NCI-H1417 treated with DMSO at 0.1 percent for 48 hours (cell line): ENCODE measurements at regions not wholly inside any gene's neighbourhood (a gene's known extent, or its start where the extent isn't known, plus 50 kb on each side); places are given as distances from the start of the nearest gene placed in this dataset.

ENCODE experiments used
- DNase-seq: peaks from one replicate; lab custom pipeline; 2025; lab: John Stamatoyannopoulos, UW

DNA sequence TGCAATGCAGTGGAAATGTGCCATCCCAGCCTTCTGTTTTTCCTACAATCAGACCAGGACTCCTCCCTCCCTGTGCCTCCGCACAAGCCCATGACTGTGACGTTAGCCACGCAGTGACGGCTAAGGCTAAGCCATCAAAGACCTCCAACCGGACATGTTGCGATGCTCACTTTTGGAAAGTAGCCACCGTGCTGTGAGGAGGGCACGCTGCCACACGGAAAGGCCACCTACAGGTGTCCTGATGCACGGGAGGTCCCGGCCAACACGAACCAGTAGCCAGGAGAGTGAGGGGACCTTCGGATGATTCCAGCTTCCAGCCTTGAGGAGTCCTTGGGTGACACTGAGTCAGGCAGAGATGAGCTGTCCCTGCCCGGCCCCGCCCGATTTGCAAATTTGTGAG, 53.9 kb downstream of the FOXL1 start:
- DNase-seq = no peak

DNA sequence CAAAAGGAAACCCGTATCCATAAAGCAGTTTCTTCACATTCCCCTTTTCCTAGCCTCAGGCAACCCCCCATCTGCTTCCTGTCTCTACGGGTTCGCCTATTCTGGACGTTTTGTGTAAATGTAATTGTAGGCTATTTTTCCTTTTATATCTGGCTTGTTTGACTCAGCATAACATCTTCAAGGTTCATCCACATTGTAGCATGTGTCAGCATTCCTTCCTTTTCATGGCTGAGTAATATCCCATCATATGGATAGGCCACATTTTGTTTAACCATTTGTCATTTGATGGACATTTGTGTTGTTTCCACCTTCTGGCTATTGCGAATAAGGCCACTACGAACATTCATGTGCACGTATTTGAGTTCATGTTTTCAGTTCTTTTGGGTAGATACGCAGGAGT, 54.6 kb downstream of the FOXL1 start:
- DNase-seq = no peak

DNA sequence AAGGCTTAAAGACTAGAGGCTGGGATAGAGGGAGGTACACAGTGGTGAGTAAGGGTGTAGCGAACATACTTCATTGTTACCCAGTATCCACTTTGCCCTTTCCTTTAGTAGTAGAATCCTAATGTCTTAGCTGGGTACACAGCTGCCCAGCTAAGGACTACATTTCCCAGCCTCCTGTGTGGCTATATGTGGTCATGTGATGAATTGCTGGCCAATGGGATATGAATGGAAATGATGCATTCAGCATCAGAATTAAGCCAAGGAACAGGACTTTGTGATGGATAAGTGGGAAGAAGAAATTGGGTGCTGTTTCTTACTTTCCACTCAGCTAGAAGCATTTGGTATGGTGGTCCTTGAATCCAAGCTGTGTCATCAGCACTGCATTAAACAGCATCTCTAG, 55.9 kb downstream of the FOXL1 start:
- no peak for DNase-seq

DNA sequence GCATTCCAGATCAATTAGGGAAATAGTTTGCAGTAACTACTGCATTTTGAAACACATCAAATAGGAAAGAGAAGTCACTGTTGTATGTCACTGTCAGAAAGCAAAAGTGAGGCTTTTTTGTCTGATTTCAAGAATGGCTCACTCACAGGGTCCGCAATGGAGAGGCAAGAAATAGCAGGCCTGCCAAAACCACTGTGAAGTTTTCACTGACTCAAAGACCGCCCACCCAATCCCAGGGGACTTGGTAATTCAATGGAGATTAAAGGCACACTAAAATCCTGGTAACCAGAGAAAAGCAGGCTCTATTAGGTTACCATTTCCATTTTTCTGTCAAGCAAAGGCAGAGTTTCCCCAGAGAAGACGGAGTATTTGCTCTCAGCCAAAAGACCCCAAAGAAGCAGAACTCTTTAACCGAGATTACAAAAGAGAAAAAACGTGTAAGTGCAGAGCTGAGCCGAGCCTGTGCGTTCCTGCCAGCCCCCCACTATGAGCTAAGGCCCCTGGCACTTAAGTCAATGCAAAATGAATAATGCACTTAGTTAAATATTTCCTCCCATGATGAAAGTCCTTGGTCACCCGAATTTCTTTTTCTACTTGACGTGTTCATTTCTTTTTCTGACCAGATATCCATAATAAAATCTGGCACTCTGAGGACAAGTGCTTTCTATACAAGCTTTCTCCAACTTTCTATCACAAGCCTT, 57.0 kb downstream of the FOXL1 start:
- DNase-seq = no peak

DNA sequence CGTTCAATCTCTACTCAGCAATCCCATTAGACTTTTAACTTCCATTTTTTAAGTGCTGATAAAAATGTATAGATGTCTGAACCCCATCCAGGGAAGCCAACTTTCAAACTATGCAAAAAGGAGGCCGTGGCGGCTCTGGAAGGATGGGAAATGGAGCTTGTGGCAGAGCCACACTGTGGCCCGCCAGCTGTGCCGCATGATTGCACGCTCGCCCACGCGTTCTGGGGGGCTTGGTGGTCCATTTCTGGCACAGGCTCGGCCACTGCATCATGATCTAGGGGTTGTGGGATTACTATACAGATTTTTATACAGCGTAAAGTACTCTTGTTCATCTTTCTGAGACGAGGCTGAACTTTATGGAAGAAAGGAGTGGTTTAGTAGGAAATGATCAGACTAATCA, 57.6 kb downstream of the FOXL1 start:
- no peak for DNase-seq

DNA sequence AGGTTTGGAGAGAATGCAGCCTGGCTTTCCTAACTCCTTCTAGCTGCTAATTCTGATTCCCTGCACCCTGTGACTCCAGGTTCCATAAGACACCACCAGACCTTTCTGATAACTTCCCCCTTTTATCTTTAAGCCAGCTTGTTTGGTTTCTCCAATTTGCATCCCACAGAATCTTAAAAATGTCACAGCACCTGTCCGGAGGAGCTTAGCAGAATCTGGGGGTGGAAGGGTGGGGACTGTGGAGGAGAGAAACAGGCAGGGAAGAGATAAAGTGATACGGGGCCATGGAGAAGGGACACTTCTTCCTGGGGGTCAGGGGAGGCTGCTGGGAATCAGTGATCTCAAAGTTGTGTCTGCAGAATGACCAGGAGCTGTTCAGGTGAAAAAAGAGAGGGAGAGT, 59.4 kb downstream of the FOXL1 start:
- no peak for DNase-seq

DNA sequence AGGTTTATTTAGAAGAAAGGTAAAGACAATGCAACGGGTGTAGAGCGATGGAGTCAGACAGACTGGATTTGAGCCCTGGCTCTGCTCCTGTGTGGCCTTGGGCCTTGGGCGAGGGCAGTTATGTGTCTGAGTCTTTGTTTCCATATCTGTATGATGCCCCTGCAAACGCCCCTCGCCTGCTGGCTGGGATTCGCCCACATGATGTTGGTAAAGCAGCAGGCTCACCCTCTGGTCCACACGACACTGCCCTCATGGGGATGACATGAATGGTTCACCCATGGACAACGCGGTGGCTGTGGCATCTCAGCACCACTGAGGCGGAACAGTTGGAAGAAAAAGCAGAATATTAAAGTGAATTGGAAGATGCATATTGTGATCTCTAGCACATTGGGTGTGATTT, 60.3 kb downstream of the FOXL1 start:
- no peak for DNase-seq

DNA sequence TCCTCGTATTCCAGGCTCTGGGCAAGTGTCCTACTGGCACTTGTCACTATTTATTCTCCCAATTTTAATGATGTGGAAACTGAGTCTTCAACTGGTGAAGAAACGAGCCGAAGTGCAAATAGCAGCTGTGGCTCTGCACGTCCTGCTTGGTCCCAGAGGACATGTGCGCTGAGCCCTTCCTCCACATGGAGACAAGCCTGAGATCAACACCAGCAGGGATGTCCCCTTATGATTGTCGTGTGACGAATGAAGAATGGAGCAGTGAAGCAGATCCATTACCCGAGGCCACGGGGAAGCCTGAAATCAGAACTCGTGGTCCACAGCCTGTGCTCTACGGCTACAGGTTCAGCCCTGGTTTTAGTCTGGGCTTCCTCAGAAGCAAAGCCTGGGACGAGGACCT, 61.0 kb downstream of the FOXL1 start:
- no peak for DNase-seq

DNA sequence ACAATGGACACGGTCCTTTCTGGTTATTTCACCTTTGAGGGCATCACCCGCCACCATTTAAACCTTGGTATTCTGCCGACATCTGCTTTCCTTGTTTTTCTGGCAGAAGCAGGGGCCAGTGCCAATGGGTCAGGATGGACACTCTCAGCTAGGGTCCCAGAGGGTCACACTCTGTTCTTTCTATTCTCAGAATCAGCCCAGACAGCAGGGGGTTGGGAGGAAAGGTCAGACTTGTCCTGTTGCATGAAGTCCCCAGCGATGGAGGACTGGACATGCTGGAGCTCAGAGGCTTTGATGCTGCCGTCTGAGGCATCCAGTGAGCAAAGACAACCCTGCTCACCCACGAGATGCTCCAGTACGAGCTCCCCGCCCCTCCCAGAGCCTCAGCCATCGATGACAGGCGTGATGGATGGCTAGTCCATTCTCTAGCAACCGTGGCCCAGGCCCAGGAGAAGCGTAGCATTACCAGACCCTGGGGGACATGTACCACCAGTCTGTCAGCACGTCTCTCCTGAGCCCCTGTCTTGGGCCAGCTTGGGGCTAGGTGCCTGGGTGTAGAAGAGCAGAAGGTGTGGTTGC, 62.0 kb downstream of the FOXL1 start:
- no peak for DNase-seq

DNA sequence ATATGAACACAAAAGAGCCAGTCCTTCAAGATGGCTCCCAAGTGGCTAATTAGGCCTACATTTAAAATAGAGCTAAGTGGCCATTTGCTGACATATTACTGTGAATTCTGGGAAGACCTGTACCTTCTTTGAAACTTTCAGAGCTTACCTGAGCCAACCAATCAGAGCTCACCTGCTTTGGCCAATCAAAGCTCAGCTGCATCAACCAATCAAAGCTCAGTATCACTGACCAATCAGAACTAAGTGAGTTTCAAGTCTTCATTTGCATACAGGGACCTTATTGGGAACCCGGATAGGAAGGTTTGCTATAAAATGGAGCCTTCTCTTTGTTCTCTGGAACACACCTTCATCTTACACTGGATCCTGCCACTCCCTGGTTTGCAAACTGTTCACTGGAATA, 63.7 kb downstream of the FOXL1 start:
- no peak for DNase-seq

DNA sequence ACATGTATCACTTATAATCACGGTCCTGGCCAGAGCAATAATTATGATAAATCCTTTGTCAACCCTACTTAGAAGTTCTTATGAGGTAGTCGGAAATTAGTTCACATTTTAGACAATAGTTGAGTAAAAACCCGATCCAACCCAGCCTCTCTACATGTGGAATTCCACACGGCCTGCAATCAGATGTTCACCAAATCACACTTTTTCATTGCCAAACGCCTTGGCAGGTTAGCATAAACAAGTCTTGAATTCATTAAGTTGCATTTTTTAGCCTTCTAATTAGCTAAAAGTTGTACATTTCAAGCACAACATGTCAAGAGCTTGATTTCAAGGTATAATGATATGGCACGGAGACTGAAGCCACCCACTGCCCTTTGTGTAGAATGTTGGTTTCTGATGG, 65.3 kb downstream of the FOXL1 start:
- DNase-seq = no peak

DNA sequence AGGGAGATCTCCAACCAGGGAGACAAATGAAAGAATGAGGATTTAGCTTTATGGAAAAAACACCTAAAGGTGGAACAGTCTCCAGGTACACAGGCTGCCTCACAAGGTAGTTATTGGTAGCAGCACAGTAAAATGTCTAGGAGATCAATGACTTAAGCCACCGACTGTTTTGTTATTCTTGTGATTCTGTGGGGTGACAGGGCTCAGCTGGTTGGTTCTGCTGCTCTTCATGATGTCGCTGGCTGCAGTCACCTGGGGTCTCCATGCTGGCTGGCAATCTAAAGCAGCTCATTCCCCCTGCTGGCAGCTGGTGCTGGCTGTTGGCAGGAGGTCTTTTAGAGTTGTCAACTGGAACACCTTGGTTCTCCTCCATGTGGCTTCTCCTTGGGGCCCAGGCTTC, 69.2 kb downstream of the FOXL1 start:
- DNase-seq = no peak

DNA sequence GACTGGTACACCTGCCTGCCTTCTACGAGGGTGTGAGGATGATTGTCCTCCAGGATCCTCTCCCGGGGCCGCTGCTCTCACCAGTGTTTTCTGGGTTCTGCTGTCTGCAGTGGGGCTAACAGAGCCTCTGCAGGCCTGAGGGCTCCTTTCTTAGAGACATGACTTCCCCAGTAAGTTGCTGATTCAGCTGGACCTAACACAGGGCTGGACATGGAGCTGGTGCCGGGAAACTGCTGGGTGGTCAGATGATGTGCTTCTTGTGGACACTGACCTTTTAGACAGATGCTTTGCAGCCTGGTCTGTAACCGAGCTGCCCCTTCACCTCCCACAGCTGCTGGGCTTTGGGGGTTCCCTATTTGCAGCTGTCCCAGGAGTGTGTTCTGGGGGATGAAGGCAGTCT, 71.5 kb downstream of the FOXL1 start:
- DNase-seq = no peak

DNA sequence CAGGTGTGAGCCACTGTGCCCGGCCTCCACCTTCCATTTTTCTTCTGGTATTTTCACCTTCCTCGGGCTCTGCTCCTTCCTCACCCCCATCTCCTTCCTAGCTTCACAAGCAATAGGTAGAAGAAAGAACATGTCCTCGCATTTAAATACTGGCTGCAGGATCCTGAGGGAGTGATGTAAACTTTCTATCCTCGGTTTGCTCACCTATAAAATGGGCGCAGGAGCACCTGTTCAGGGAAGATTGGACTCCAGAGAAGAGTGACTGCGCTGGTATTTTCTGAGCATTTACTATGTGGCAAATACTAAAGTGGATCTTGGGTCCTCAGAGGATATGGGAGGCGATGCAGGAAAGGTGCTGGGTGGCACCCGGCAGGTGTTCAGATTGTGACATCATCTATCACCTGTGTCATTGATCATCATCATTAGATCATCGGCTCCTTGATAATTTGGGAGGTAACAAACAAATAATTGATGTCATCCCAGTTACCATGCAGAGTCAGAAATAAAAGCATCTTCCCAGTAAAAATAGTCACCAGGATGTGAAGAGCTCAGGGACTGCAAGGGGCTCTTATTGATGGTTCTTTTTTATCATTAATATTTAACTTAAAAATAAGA, 72.8 kb downstream of the FOXL1 start:
- DNase-seq = no peak

DNA sequence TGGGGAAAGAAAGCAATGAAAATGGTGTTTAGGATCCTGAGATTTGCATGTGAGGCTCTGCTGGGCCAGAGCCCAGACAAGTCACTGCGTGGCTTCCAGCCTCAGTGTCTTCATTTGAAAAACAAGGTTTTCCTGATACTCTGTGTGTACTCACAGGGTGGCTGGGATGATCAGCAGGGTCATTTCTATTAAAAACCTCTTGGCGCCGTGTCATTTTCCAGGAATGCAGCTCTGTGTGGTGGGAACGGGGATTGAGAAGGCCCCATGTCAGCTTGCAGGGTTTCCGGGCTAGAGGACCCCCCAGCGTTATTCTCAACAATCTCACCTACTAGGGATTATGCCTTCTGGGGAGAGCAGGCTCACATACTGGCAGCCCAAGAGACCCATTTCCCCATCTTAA, 73.5 kb downstream of the FOXL1 start:
- no peak for DNase-seq

DNA sequence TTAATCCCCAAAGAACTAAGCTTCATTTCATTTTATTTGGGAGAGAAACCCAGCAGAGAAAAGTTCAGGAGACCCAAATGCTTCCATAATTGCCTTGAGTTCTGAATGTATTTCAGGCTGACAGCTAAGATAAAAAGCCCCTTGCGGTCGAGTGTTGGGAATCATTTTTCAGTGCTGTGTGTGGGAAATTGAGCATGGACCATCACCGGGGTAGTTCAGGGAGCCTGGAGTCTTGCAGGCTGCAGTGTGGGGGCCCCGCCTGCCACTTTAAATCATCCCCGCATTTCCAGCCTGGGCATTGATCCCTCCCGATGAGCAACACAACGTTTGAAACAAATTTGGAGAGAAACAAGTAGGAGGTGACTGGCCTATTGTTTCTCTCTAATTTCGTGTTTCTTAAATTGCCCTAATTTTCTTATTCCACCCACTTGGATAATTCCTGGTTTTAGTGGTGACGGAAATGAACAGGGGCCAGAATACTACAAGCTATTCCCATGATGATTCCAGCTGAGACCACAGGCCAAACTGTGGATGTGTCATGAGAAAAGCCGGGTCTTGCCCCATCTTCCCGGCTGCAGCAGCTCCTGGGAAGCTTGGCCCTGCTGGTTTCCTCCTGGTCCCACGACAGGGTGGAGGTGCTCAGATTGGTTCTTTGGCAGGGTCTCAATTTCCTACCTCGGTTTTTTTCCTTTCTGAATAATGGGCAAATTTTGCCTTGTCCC, 75.1 kb downstream of the FOXL1 start:
- DNase-seq = no peak

DNA sequence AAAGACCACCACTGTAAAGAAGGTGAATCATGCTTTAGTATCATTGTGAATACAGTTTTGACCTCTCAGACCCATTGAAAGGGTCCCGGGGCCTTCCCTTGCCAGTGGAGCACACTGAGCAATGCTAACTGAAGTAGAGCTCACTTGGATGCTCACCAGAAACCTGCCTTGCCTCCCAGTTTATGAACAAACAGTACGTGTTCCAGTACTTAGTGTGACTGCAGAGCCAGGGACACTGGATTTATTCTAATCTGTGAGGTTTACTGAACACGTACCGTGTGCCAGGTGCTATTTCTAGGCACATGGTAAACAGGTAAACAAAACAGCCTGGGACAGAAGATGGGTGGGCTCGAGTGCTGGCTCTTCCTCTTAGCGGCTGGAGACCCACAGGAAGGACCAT, 79.6 kb downstream of the FOXL1 start:
- no peak for DNase-seq

DNA sequence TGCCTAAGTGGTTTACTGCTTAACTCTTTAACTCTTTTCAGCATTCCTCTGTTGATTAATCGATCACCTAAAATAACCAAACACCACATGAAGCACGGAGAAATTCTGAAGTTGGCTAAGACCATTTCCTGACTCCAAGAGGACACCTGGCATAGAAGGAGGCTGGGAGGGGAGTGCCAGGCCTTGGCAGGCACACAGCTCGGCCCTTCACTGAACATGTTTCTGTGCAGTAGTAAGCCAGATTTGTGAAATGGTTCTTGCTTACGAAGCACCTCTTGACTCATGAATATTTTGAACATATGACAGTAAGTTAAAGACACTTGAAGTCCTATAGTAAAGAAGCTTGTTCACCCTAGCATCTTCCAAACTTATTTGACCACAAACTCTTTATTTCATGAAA, 82.3 kb downstream of the FOXL1 start:
- no peak for DNase-seq

DNA sequence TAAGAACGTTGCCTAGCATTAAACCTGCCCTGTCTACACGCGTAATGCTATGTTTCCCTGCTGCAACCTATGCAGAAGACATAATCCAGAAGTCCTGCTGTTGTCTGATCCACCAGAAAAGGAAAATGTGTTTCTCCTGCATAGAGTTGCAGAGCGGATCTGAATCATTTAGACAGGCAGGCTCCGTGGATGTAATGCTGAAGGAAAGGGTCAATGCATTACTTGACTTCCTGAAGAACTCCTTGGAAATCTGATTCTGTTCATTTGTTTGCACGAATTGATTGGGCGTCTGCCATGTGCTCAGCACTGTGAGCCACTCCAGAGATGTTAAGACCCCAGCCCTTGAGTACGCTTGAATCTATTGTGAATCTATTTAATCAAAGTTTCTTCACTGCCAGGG, 83.4 kb downstream of the FOXL1 start:
- DNase-seq = no peak

DNA sequence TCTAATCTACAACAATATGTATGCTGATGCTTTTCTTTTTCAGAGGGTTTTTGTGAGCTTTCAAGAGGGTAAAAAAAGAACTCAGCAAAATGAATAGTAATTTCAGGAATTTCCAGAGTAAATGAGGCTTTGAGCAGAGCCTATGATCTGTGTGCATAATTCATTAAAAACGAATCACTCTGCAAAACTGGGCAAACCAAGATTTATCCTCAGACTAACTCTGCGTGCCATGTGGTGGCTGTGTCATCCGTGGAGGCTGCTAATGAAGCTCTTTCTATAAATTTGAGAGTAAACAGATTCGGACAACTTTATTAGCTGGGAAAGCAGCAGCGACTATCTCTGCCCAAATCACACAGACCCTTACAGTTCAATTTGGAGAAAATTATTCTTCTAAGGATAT, 83.8 kb downstream of the FOXL1 start:
- DNase-seq = no peak

DNA sequence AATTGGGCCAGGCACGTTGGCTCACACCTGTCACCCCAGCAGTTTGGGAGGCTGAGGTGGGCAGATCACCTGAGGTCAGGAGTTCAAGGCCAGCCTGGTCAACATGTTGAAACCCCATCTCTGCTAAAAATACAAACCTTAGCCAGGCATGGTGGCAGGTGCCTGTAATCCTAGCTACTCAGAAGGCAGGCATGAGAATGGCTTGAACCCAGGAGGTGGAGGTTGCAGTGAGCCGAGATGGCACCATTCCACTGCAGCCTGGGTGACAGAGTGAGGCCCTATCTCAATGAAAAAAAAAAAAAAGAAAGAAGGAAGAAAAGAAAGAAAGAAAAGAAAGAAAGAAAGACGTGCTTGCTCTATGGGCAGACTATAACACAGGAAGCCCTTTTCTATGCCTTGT, 84.4 kb downstream of the FOXL1 start:
- no peak for DNase-seq

DNA sequence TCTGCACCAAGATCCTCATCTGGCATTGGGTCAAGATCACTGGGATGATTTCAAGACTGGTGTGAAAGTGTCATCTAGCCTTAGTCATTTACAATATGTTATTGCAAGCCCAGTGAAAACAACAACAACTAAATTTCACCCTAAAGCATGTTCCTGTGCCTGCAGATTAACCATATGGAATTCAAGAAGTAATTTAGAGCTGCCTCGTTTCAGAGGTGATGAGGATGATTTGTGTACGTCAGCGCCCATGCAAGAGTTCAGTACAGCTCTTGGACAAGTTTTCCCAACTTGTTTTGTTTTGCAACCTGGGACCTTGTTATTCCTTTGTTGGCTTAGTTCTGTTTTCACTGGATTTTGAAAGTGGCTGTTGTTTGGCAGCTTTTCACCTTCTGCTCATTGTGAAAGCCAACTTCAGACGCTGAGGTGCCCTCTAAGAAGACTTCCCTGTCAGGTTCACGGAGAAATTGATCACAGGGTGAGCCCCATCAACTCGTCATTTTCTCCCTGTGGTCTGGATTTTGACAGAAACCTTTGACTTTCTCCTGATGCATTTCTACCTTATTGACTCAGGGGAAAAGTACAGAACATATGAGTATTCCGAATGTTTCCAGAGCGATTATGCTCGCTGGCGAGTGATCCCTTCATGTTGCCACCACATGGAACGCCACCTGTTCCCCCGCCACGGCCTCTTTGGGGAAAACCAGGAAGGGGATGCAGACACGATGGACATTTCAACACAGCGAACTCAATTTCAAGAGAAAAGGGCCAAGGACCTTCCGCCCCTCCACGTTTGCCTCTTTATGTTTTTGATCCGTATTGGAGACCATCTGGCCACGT, 85.6 kb downstream of the FOXL1 start:
- DNase-seq = no peak
